Fibroblast of peridontal ligament (primary cell): ENCODE measurements at regions not wholly inside any gene's neighbourhood (a gene's known extent, or its start where the extent isn't known, plus 50 kb on each side); places are given as distances from the start of the nearest gene placed in this dataset.
"Not testable (repeated sequence)": the region's sequence is repeated elsewhere in the genome, so short reads cannot be mapped to it uniquely, and the experiment has no call there.

ENCODE experiments used
- DNase-seq: peaks from one replicate; pipeline ENCODE4 v3.0.0-alpha.2; 2010; ENCODE audit errors: extremely low read depth

- no peak for DNase-seq
Measured at GRCh38 chr20:50357783-50358161, 152.4 kb upstream of the PTPN1 start.

DNA sequence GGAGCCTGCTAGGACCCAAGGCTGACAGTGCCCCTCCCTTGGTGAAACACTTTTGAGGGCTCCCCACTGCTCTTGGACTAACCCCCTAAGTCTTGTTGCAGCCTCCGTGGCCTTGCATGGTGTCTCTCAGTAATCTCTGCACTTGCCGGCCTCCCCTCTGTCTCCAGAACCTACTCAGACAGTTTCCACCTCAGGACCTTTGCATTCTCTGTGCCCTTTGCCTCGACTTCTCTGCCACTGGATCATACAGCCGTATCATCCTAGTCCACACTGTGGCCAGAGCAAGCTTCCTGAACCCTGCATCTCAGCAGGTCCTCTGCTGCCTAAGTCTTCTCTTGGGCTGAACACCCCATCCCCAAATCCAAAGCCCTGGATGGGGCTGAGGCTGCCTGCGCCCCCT is 152.0 kb upstream of the PTPN1 start:
- no peak for DNase-seq

GRCh38 chr20:50358971-50359370 is 151.2 kb upstream of the PTPN1 start:
- no peak for DNase-seq

DNA sequence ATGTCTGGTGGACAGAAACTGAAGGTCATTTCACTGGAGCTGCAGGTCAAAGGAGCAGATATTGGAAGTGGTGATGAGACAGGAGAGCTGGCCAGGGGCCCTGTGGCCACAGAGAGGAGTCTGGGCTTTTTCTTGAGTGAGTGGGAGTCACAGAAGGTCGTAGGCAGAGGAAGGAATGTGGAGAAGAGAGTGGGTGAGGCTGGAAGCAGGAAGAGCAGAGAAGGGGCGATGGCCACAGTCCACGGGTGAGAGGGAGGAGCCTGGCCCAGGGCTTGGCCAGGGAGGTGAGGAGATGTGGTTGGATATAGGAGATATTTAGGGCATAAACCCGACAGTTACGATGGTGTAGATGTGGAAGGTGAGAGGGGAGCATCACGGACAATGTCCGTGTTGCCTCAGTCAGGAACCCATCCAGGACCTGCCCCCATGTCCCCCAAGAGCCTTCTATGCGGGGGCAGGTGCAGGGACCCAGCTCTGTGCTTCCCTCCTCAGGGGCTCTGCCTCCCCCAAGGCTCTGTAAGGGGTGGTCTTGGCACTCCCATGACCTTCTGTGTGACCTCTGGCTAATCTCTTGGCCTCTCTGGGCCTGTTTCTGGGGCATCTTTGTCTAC is 150.5 kb upstream of the PTPN1 start:
- no peak for DNase-seq

DNA sequence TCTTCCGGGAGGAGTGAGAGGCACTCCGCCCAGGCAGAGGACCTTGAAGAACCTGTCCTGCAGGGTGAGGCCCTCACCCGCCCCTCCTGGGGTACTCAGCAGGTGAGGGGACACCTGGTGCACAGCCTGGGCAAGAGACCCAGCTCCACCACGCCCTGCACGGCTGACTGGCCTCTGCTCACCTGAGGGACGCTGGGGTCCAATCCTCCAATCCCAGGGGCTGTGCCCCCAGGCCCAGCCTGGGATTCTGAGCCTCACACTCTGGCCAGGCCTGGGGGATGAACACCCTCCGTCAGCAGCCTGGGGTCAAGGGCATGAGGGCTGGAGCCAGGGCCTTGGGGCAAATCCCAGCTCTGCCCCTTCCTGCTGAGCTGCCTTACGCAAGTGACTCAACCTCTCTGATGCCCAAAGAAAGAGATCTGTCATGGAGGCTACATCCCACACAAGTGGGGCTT is 149.9 kb upstream of the PTPN1 start:
- DNase-seq = no peak

- no peak for DNase-seq
Measured at GRCh38 chr20:50360921-50361320, 149.3 kb upstream of the PTPN1 start.

DNA sequence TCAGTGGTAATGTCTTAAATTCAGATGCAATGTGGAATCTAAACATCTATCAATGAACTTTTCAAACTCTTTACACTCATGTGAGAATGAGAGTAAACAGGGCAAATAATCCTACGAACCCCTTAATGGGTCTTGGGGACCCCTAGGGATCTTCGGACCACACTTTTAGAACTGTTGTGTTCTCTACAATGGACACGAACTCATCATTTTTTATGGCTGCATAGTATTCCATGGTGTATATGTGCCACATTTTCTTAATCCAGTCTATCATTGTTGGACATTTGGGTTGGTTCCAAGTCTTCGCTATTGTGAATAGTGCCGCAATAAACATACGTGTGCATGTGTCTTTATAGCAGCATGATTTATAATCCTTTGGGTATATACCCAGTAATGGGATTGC is 148.0 kb upstream of the PTPN1 start:
- DNase-seq = not testable (repeated sequence)

DNA sequence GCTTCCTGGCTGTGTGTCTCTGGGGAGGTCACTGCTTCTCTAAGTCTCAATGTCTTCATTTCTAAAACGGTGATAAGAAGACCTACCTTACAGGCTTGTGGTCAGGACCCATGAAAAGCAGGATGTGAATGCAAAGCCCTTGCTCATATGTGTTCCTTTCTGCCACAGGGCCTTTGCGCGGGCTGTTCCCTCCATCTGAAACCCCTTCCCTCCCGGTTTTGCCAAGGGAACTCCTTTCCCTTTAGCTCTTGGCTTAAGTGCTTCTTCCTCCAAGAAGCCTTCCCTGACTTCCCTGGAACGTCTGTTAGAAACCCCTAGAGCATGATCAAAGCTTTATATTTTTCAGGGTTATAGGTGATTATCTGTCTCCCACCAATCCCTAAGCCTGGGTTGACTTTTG is 147.2 kb upstream of the PTPN1 start:
- DNase-seq = no peak

DNA sequence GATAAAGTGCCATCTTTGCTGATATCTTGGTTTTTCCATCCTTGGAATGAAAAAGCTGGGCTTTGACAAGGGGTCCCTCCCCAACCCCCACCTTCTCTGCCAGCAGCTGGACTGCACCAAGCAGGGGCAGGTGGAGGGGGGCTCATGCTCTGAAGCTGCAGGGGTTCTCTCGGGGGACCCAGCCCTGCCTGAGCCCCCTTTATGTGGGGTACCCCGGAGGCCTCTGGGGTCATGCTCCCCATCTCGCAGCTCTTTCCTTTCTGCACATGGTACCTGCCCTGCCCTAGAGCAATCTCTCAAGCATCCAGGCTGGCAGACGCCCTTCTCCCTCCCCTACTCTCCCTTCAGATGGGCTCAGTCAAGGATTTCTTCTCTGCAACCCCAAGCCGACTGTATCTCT is 146.7 kb upstream of the PTPN1 start:
- DNase-seq = no peak

DNA sequence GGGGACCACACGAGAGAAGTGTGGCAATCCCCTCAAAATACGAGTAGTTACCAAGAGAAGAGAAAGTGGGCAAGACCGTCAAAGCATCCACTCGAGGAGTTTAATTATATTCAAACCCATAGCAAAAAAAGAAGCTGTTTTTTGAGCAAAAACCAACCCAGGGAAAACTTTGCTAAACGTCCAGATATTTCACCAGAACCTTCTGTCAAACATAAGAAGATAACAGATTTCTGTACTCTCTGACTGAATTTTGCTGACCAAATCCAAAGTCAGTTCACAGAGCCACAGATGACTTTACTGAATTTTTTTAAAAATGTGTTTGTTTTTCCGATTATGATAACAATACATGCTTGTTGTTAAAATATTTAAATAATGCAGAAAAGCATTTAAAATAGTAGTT is 145.6 kb upstream of the PTPN1 start:
- DNase-seq = no peak

GRCh38 chr20:50366270-50367103 is 143.7 kb upstream of the PTPN1 start:
- DNase-seq = peak; percentile 86

DNA sequence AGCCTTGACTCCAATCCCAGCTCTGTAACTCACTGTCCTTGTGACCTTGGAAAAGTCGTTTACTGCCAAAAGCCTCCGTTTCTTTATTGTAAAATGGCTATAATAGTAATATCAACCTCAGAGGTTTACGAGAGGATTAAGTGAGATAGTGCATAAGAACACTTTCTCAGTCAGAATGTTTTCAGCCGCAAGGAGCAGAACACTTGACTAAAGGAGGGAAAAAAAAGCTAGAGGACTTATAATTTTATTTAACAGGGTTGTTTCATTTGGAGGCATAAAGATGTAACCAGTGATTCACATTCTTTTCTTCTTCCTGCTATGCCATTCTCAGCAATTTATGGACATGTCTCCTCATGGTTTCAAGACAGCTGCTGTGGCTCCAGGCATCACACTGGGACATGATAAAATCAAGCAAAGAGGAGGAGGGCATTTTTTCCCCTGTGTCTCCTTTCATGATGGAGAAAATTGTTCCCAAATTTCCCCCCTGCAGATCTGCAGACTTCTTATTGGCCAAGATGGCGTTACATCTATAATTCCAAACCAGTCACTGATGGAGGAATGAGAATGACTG is 143.0 kb upstream of the PTPN1 start:
- no peak for DNase-seq

GRCh38 chr20:50367739-50368375 is 142.3 kb upstream of the PTPN1 start:
- DNase-seq = no peak

DNA sequence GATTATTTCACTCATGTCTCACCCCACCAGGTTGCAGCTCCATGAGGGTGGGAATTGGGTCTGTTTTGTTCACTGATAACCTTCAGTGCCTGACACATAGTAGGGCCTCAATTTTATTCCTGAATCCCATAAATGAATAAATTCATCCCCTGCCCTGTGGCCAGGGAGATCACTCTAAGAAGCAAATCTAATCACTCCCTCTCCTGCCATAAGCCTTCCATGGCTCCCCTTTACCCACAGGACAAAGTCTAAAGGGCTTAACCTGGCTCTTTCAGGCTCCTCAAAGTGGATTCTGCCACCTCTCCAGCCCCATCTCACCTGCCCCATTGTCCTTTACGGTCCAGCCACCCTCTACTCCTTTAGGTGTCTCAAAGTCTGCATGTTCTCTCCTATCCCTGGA is 141.8 kb upstream of the PTPN1 start:
- no peak for DNase-seq

DNA sequence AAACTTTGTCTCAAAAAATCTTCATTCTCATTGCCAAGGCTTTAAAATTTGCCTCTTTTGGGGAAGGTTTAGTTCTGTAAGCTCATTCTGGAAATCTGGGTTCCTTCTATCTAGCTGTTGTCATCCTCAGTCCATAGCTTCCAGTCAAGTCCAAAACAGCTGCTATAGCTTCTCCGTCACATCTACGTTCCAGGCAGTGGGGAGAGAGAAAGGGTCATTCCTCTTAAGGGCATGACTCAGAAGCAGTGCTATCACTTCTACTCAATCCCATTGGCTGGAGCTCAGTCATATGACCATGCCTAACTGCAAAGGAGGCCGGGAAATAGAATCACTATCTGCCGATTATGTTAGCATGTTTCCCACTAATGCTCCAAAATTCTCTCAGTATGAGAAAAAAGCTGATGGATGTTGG is 141.4 kb upstream of the PTPN1 start:
- peak; percentile 25 for DNase-seq

DNA sequence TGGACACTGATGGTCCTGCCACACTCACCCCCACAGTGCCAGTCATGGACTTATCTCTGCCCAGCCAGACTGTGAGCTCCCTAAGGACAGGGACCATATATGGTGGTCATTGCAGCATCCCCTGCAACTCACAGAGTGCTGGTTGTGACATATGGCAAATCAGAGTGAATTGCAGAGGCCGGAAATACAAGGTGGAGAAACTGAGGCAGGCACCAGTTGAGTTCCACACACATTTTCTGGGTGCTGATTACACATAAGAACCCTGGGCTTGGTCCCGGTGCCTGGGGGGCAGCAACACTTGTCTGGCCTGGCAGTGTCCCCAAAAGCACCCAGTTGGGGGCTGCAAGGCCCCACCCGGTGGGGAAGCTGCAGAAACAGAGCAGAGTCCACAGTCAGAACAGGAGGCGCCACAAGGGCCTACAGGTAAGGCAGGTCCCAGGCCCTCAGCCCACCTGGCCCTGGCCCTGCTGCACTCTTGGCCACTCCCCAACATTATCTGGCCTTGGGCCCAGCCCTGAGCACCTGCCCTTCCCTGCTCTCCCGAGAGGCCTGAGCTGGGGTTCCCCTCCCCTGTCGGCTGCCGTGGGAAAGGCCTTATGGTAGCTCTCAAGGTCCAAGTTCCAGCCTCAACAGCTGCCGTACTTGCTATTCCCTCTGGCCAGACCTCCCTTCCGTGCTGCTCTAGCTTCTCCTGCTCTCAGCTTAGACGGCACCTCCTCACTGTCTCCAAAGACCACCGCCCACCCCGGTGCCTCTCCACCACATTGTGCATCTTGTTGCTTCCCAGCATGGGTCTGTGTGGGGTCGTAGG is 140.8 kb upstream of the PTPN1 start:
- DNase-seq = no peak

GRCh38 chr20:50370036-50370566 is 140.1 kb upstream of the PTPN1 start:
- DNase-seq = no peak

DNA sequence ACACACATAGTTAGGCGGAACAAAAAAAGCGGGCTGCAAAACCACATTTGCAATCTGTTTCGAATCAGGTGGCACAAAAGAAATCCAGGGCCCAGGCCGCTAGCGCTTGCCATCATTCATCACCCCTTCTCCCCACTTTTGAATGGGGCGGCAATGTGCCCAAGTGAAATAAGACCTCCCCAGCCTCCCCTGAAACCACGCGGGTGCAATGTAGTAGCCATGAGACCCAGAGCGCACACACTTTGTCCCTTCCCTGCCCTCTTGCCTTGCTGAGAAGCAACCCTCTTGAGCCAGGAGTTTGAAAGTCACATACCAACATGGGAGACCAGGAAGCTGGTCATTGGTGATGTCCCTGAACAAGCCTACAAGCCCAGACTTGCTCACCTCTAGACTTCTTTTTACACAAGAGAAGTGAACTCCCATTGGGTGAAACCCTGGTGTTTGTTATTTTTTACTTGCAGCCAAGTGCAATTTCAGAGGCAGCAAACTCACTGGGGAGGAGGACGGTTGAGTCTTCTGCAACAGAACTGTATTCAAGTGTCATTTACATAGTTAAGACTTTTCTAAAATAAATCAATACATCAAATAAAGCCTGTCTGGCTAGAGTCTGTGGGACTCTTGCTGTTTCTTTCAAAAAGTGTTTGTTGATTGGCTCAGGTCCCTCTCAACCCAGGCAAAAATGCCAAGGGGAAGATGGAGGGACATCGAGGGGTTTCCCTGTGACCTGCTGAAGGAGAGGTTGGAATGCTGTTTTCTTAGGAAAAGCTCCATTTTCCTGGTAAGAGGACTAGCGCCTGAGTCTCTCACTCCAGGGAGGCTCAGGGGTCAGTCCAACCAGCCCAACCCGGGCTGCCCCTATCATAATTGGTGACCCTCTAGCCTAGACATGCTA is 138.1 kb upstream of the PTPN1 start:
- no peak for DNase-seq

- DNase-seq = no peak
Measured at GRCh38 chr20:50372770-50373088, 137.5 kb upstream of the PTPN1 start.

GRCh38 chr20:50373674-50374286 is 136.4 kb upstream of the PTPN1 start:
- DNase-seq = no peak
